ENCODE measurements at regions not wholly inside any gene's neighbourhood (a gene's known extent, or its start where the extent isn't known, plus 50 kb on each side); places are given as distances from the start of the nearest gene placed in this dataset.

GRCh38 chr15:47972738-47973137 lies 148.1 kb upstream of the SLC24A5 start:
- H3K79me2 ChIP-seq (ENCODE audit: control insufficient read depth in 1 of 2, insufficient read depth in 2 of 2, low read length in 2 of 2), result no peaks in the 10 kb centered on the region
- no peak for DNase-seq (ENCODE audit: low read depth in 1 of 2, low spot score in 2 of 2)
- no peak overlapping the region for H2BK5ac ChIP-seq (ENCODE audit: low read depth, low read length)
- 76% methylated on average over 3 of the region's 3 CpGs; no CpG with 5 or more reads in 1 of the 2 experiments for WGBS, 2 experiments (ENCODE audit: extremely low coverage in 1 of 2, insufficient coverage in 1 of 2, insufficient read length in 1 of 2, insufficient replicate concordance in 2 of 2, low coverage in 1 of 2, low lambda C conversion rate in 2 of 2, missing lambda C conversion rate in 1 of 2)
- H3K79me1 ChIP-seq (ENCODE audit: low read depth, low read length), result no peaks in the 10 kb centered on the region
- CTCF ChIA-PET (ENCODE audit: partially characterized antibody), result interaction anchor here (1.3 to 4.5 kb wide), 2 partner anchors 12 to 16 kb away, joined by 3 to 31 read pairs; no protein-coding TSS in a partner anchor
- H3K4me3 ChIP-seq (ENCODE audit: extremely low read depth in 1 of 4, insufficient read depth in 2 of 4, low read depth in 3 of 4, low read length in 4 of 4), result no peak overlapping the region
- POLR2A ChIA-PET (ENCODE audit: partially characterized antibody), result no interaction called here
- no peak overlapping the region for H3K14ac ChIP-seq (ENCODE audit: insufficient read length)
- H3K4ac ChIP-seq (replicated peaks; ENCODE audit: insufficient read length, low read depth, low read length), result no peak overlapping the region
- no peak overlapping the region for H4K8ac ChIP-seq (ENCODE audit: extremely low read depth, insufficient read depth, low read length)
- H3K27me3 ChIP-seq (replicated peaks in 1 of 4; ENCODE audit: control insufficient read depth in 3 of 4, extremely low read depth in 1 of 4, insufficient read depth in 3 of 4, low read length in 3 of 4), result no peaks in the 10 kb centered on the region
- H3K36me3 ChIP-seq (ENCODE audit: control insufficient read depth in 2 of 4, insufficient read depth in 4 of 4, low read length in 3 of 4), result no peaks in the 10 kb centered on the region
- no peak overlapping the region for H4K91ac ChIP-seq (replicated peaks; ENCODE audit: insufficient read length, low read length)
- no peak overlapping the region for H2BK12ac ChIP-seq (ENCODE audit: low read depth, low read length)
- no peak overlapping the region for H3K56ac ChIP-seq (replicated peaks; ENCODE audit: insufficient read length, low read depth, low read length)
- H2BK15ac ChIP-seq (ENCODE audit: low read length), result no peak overlapping the region
- no peak overlapping the region for H2AFZ ChIP-seq (ENCODE audit: low read length)
- H2BK120ac ChIP-seq (replicated peaks; ENCODE audit: low read depth, low read length), result no peak overlapping the region
- H3K9me3 ChIP-seq (ENCODE audit: insufficient read depth in 2 of 2, low read depth in 1 of 2, low read length in 1 of 2), result no peaks in the 10 kb centered on the region
- H2BK20ac ChIP-seq (ENCODE audit: low read length), result no peak overlapping the region
- H2AK5ac ChIP-seq (ENCODE audit: low read depth, low read length), result no peak overlapping the region
- no peaks in the 10 kb centered on the region for H4K20me1 ChIP-seq (replicated peaks in 1 of 2; ENCODE audit: control insufficient read depth in 1 of 2, insufficient read depth in 2 of 2, low read length in 2 of 2)
- no peak overlapping the region for H3K27ac ChIP-seq (ENCODE audit: low read depth, low read length)
- H3K18ac ChIP-seq (ENCODE audit: extremely low read depth, low read length), result no peak overlapping the region
- H3K23ac ChIP-seq (ENCODE audit: insufficient read length), result no peak overlapping the region
- no peak overlapping the region for H4K5ac ChIP-seq (ENCODE audit: insufficient read length, low read depth, low read length)
- H3K9ac ChIP-seq (replicated peaks in 1 of 4; ENCODE audit: extremely low read depth in 1 of 4, low read depth in 3 of 4, low read length in 3 of 4), result no peak overlapping the region
- peak; percentile 7 for FAIRE-seq
- H3K4me2 ChIP-seq (ENCODE audit: insufficient read depth in 1 of 2, low read depth in 2 of 2, low read length in 2 of 2), result no peak overlapping the region
- no peaks in the 10 kb centered on the region for H3K23me2 ChIP-seq (ENCODE audit: low read depth, low read length)
- 0 out of 7 replicates have a peak, but pooled peaks cover 0 to 2% (median 0%) of the 10 kb centered on the region in 4 experiments for H3K4me1 ChIP-seq (replicated peaks in 1 of 4; ENCODE audit: control insufficient read depth in 3 of 4, insufficient read depth in 4 of 4, low read length in 3 of 4)
- no peak for TF ChIP-seq NRF1 (IDR thresholded peaks at IDR 0.05; ENCODE audit: low read depth, low read length)
- no peak for TF ChIP-seq SIRT6 (IDR thresholded peaks at IDR 0.05; ENCODE audit: low read length)
- no peak for TF ChIP-seq BCL11A (IDR thresholded peaks at IDR 0.05; ENCODE audit: low read depth in 2 of 2, low read length in 2 of 2)
- no peak for TF ChIP-seq BACH1 (IDR thresholded peaks at IDR 0.05; ENCODE audit: low read length)
- TF ChIP-seq SP2 (IDR thresholded peaks at IDR 0.05; ENCODE audit: low read length), result no peak
- TF ChIP-seq JUND (IDR thresholded peaks at IDR 0.05; ENCODE audit: low read length), result no peak
- TF ChIP-seq RBBP5 (IDR thresholded peaks at IDR 0.05; ENCODE audit: borderline replicate concordance, low read depth, low read length), result no peak
- TF ChIP-seq EGR1 (IDR thresholded peaks at IDR 0.05; ENCODE audit: borderline replicate concordance, low read depth, low read length), result no peak
- no peak for TF ChIP-seq TCF12 (IDR thresholded peaks at IDR 0.05; ENCODE audit: low read depth, low read length)
- no peak for TF ChIP-seq SAP30 (IDR thresholded peaks at IDR 0.05; ENCODE audit: insufficient read depth, insufficient replicate concordance, low read length)
- no peak for TF ChIP-seq ZNF274 (IDR thresholded peaks at IDR 0.05; ENCODE audit: borderline replicate concordance, extremely low read depth, low read length)
- TF ChIP-seq CEBPB (IDR thresholded peaks at IDR 0.05; ENCODE audit: low read depth, low read length), result no peak
- no peak for TF ChIP-seq PHF8 (conservative IDR thresholded peaks at IDR 0.05; ENCODE audit: low read depth, low read length)
- TF ChIP-seq EZH2 (IDR thresholded peaks at IDR 0.05; ENCODE audit: low read depth, low read length, severe bottlenecking), result no peak
- TF ChIP-seq EP300 (IDR thresholded peaks at IDR 0.05; ENCODE audit: borderline replicate concordance in 1 of 2, low read depth in 2 of 2, low read length in 2 of 2), result no peak
